ENCODE measurements at regions not wholly inside any gene's neighbourhood (a gene's known extent, or its start where the extent isn't known, plus 50 kb on each side); places are given as distances from the start of the nearest gene placed in this dataset.

- no peak overlapping the region for H3K4me3 ChIP-seq (ENCODE audit: low read depth, low read length)
- TF ChIP-seq CTCF (conservative IDR thresholded peaks at IDR 0.05; ENCODE audit: low read depth, low read length): no peak
- no peak for DNase-seq (ENCODE audit: low read depth)
Observed at GRCh38 chr18:26618135-26618534, 69.8 kb upstream of the KCTD1 start.

- TF ChIP-seq CTCF (conservative IDR thresholded peaks at IDR 0.05; ENCODE audit: low read depth, low read length): no peak
- peak; percentile 99 for DNase-seq (ENCODE audit: low read depth)
- no peak overlapping the region for H3K4me3 ChIP-seq (ENCODE audit: low read depth, low read length)
Observed at GRCh38 chr18:26617151-26617554, 68.8 kb upstream of the KCTD1 start.

- no peak for TF ChIP-seq CTCF (conservative IDR thresholded peaks at IDR 0.05; ENCODE audit: low read depth, low read length)
- DNase-seq (ENCODE audit: low read depth): peak; percentile 20
- no peak overlapping the region for H3K4me3 ChIP-seq (ENCODE audit: low read depth, low read length)
Observed at GRCh38 chr18:26614374-26614773, 66.0 kb upstream of the KCTD1 start.
